NCI-H1417 (cell line): ENCODE measurements at regions not wholly inside any gene's neighbourhood (a gene's known extent, or its start where the extent isn't known, plus 50 kb on each side); places are given as distances from the start of the nearest gene placed in this dataset.
A peak's percentile ranks its signal among the peaks of the same experiment; 100 is the strongest.

ENCODE experiments used
- DNase-seq, 3 experiments: peaks; one replicate each; lab custom pipeline; 2025; lab: John Stamatoyannopoulos, UW

DNA sequence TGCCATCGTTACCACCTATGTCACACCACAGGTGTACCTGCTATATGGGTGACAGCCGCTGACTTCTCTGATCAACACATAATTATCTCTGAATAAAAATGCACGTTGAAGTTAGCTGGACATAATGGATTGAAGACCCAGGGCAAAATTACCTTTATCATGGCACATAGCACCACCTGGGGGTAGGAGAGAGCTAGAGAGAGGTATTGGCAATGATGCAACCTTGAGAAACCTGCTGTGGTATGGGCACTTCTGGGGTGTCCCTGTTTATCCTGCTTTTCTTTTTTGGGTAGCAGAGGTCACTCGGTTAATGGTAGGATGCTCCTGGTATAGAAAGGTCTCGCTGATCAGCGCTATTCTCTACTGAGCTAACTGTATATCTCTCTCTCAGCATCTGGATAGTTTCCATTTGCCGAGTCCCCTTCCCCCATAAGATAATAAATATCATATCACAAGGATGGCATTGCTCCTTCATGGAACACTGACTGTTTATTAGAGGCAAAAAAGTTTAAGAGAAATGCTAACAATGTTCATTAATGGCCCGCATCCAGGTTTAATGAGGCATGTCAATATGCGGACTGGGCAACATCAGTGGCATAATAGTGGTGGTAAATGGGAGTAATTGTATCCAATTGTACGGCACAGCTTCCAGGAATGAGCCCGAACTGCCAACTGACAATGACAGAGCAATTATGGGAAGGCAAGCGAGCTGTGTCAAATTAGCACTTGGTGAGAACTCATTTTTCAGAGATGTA lies 323.1 kb downstream of the TFEC start:
- DNase-seq = peak; percentile 80 to 99 (median 94)

DNA sequence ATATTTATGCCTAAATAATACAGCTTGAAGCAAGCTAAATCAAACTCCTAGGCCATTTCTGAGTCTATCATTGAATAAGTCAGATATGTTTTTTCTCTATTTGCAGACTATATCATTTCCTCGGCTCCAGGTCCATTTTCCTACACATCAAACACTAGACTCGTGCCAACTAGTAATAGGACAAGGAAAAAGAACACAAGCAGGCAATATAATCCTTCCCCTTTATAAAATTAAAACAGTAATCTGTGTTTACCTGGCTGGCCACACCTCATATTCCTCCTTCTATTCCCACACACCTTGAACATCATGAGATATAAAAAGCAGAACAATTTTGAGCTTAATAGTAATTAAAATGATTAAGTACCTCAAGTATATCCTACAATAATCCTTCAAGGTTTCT lies 325.7 kb downstream of the TFEC start:
- DNase-seq = peak in 1 of 3 experiments; percentile 42

DNA sequence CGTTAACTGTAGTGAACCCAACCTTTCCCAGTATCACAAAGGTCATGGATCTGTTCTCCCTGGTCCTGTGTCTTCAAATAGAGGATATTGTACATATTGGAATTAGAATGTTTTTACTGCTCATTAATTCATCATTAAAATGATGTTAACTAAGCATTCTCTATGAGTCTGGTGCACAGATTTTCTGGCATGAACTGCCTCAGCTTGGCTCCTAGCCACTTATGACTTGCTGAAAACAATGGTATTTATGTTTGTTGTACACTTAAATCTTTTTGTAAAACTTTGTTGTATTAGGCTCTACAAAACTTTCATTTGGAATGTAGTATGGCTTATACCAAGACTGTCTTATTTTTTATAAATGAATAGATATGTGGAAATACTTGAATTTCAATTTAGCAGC lies 329.4 kb downstream of the TFEC start:
- DNase-seq = no peak

DNA sequence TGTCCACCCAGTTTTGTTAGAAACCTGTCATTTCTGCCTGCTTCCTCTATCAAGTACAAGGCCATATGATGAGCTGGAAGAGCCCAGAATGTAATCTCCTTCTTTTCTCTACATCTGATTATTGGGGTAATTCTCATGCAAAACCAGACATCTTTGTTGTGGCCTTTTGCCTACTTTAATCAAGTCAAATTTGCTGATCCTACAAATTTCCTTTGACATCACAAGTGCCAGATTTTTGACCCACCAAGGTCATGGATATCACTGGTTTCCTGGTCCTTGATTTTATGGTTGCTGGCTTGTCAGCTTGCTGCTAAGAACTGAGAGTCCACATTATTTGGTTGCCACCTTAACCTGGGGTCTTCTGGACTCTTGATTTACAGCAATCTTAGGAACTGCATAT lies 336.1 kb downstream of the TFEC start:
- no peak for DNase-seq

DNA sequence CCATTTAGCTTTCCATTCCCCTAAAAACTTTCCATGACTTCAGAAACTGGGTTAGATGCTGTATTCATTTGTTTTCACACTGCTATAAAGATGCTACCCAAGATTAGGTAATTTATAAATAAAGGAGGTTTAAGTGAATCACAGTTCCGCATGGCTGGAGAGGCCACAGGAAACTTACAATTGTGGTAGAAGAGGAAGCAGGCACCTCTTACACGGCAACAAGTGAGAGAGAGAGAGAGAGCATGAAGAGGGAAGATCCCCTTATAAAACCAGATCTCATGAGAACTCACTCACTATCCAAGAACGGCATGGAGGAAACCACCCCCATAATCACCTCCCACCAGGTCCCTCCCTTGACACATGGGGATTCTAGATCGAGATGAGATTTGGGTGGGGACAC lies 336.8 kb downstream of the TFEC start:
- no peak for DNase-seq

DNA sequence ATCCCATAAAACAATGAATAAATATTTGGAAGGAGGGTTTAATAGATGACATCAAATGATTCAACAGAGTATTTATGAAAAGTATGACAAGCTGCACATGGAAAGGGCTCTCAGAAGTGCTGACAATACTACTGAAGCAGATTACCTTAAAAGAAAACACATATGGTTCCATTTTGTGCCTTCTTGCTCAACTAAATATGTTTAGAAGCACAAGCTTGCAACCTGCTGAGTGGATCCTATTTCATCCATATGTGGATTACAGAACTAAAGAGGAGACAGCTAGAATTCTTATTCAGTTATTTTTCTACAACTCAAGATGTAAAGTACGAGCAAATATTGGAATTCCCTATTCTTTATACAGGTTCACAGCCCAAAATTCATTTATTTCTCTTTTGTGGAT lies 340.6 kb downstream of the TFEC start:
- no peak for DNase-seq

DNA sequence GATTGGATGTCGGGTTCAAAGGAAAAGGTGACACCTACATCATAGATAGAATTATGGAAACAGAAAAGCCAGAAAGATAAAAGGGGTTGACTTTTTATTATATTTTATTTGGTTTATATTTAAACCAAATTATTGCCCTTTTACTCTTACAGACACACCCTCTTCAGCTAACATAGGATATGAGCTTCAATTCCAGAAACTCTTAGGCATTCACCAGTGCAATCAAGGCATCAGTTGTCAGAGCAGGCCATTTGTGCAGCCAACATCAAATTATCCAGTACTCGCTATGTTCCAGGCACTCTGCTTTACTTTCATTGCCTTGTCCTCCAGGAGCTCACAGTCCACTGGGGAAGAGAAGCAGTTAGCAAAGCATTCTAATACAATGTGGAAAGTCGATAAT lies 347.5 kb downstream of the TFEC start:
- no peak for DNase-seq

DNA sequence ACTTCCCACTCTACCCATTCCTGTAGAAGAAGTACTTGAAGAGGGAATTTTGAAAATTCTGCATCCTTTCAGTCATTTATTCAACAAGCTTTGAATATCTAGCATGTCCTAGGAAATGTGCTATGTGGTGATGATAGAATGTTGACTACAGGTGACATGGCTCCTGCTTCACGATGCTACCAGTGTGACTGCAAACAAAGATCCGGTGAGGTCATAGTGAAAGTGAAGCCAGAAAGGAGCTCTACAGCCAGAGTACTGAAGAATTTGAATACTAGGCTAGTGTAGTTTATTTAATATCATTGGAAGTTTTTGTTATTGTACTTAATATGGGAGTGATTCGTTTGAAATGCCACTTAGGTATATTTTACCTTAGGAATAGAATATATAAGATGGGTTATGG lies 348.1 kb downstream of the TFEC start:
- no peak for DNase-seq

DNA sequence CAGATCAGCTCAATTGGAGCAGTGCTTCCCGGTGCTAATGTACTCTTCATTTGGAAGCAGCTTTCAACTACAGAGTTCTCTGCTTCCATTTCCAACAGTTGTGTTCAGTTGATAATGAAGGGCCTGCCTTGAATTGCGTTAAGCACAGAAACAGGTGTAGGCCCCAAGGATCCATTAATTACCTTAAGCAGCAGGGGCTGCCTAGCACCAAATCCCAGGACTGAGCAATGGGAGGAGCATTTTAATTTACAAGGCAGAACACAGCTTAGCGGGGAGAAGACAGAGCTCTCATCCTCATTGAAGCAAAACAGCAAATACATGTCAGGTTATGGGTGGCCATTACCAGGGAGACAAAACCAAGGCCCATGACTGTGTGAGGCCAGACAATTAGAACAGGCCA lies 349.6 kb downstream of the TFEC start:
- peak in 2 of 3 experiments; percentile 46 to 54 for DNase-seq

DNA sequence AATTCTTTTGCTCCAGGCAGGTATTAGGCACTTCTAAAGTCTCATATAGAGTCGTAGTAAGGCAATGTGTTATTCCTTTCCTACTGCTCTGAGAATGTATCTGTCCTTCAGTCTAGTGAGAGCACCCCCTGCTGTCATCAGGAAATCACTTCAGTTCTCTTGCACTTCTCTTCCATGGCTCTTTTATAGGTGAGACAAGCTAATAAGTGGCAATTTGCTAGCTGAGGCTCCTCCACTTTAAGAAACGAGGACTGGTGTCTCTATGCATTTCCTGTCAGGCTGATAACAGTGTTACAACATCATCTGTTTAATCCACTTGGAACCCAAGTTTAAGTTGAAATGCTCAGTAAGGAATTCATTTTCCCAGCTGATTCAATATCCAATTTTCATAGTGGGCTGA lies 350.6 kb downstream of the TFEC start:
- DNase-seq = peak in 2 of 3 experiments; percentile 36 to 57

DNA sequence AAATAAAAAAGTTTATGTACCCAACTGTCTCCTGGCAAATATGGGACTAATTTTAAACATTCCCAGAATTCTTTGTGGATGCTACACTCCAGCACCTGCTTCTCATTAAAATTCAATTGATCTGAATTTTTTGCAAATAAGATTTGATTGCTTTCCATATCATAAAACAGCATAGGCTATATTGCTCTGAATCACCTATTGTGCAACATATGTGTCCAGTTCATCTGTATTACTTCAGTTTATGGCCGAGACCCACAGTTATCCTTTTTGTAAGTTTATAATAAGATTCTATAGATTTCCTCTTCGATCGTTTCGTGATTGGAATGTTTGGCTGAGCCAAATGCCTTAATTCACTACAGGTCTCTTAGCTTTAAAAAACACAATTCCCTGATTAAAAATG lies 351.1 kb downstream of the TFEC start:
- DNase-seq = no peak

DNA sequence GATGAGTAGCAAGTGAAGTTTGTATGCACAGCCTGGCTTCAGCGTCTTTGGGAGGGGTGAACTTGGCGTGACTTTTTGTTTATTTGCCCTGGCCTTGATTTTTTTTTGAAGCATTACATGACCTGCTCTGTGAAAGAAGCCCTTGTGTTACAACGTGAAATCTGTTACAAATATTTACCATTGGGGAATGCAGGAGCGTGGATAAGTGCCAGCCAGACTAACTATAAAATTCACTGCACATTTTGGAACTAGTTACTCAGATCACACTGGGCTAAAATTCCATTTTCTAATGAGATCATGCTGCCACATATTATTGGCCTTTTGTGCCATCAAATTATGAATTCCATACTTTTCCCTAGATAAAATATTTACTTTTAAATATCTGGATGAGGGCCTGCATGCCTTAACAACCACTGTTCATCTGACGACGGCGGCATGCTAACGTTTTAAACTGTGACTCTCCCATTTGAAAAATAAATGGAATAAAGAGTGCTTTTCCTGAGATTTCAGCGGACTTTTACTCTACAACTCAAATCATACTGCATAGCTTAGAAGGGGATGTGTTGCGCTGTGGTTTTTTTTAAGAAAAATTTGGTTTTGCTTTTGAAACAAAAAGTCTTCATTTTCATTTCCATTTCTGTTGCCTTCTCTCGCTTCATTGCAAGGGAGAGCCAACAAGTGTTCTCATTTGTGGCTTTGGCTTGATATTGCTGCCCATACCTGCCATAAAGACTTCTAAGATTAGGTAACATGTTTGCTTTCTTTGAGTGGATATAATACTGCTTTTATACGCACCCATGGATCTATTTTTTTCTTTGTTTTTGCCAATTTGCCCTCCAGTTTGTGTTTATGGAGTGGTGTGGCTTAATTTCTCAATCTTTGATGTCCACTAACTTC lies 352.2 kb downstream of the TFEC start:
- peak in 2 of 3 experiments; percentile 19 to 31 for DNase-seq

DNA sequence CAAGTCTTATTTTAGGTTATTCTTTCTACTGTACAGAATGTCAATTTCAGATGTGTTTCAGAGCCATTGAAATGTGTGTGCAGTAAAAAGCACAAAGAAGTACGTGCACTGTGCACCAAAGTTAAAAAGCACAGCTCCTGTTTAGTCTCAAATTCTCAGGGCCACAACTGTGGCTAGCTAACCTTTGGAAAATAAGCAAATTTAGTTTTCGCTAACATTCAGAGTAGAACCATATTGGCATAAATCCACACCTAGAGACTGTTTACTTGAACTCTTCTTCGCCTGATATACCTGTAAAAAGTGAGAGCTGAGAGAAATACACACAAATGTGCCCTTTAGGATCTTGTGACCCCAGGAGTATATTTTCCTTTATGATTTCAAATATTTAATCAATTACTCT lies 353.9 kb downstream of the TFEC start:
- no peak for DNase-seq

DNA sequence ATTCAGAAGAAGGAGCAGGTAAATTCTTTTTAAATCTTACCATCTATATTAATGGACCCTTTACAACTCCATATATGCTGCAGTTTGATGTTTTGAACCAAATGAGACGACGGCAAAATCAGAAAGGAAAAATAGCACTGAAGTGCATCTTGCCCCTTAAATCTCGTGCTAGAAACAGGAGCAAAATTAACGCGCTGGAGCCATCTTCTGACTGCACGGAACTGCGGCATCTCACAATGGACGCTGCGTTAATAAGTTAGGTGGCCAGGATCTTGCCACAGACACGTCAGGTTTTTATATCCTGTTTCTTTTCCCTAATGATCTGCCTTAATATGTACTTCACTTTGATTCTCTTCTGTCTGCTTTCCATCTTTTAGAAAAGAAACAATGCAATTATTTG lies 354.5 kb downstream of the TFEC start:
- DNase-seq = peak; percentile 38 to 75 (median 59)

DNA sequence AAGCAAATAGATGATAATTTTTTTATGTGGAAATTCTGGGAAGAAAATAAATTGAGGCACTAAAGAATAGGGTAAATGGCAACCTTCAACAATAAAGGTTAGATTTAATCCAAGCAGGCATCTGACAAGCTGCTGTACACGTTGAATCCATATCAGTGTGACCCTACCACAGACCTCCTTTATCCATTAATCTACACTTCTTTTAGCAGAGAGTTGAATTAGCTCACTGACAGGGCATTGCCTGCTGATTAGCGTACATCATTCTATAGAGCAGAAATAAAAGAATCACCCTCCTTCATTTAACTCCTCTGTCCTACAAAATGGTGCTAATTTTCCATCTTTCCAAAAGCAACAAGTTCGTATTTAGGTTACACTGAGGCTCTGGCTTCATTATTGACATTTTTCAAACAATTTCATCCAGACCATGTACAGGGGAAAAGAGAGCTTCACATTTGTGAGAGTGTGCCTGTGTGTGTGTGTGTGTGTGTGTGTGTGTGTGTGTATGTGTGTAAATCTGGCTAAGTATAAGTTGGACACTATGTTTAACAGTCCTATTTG lies 356.0 kb downstream of the TFEC start:
- DNase-seq = peak in 2 of 3 experiments; percentile 8 to 38

DNA sequence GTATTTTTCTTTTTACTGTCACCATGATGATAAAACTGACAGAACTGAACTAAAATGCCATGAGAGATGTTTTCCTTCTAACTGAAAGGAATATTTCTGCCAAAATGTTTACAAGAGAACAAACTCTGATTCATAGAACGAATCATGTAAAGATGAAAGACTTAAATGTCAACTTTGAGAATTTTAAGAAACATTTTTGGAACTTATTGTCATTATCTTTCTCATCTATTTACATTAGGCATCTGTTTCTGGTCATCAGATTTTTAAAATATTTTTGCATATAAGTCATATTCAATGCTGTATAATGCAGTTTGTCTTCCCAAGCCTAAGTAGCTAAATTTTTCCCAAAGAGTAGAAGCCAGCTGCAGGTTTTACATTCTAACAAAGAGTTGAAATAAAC lies 358.5 kb downstream of the TFEC start:
- DNase-seq = no peak

DNA sequence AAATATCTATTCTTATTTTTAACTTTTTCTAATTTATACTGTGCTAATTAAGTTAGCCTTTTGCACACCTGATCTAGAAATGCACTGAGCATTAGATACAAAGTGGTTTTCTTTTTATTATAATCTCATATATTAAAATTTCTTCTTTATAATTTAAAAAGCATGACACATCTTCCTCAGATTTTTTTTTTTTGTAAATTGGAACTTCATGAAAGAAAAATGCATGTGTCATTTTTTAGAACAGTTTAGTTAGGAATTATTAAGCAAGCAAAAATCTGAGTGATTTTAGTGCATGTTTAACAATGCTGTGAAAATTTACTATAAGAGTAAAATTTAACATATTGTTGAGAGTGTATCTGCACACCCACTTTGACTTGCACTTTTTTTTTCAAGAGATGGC lies 367.9 kb downstream of the TFEC start:
- DNase-seq = no peak

DNA sequence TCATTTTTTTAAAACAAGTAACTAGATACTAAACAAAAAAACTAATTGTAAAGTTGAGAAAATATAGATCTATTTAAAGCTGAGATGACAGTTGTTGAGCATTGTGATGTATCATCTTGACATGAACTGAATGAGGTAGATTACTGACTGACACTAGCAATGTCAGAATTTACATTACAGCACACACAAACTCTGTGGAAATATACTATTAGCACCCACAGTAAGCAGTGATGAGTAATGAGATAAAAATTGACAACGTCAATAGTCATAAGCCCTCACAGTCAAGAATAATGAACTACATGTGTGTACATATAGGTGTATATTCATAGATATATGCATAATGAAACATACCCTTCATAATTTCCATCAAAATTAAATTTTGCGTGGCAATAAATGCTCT lies 368.4 kb downstream of the TFEC start:
- DNase-seq = no peak

DNA sequence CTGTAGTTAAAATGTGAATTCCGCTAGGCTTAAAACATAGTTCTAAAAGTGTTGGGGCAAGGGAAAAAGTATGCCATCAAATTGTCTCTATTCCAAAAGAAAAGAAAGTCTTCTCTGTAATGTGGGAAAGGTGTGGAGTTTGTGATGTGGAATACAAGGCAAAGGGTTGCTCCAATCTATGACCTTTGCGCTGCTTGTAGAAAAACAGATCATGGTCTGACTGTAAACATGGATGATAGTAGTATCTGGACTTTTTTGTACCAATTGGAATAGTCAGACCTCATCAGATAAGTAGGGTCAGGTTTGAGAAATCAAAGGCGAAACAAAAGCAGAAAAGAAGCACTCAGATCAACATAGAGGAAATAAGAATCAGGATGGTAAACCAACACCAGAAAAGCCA lies 372.3 kb downstream of the TFEC start:
- DNase-seq = no peak

DNA sequence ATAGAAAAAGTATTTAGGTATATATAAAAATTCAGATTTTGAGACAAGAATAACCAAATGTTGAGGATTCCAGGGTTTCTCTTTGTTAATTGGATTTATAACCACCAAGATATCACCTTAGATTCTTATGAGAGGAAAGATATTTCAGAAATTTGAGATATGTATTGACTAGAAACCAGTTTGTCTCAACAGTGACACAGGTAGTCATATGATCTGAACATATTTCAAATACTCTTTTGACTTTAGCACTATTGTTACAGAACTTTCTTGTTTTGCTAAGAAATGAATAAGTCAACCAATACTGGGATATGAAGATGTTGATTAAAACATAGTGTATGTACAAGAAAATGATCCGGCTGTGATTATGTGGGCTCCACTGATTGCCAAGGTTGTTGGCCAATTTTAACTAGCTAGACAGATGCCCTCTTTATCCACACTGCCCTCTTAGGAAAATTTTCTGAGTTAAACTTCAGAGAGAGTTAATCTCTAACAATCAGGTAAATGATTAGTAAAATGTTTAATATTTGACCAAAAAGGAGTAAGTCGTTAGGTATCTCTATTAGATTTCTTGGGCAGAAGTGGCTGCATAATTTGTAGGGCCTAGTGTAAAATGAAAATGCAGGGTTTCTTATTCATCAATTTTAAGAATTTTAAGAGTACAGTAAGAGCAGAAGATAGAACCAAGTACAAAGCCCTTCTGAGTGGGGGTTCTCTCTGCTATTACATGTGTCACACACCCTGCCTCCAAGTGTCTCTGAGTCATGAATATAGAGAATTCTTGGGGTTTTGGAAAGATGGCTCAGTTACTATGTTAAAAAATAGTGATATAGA lies 376.0 kb downstream of the TFEC start:
- DNase-seq = peak in 1 of 3 experiments; percentile 46

DNA sequence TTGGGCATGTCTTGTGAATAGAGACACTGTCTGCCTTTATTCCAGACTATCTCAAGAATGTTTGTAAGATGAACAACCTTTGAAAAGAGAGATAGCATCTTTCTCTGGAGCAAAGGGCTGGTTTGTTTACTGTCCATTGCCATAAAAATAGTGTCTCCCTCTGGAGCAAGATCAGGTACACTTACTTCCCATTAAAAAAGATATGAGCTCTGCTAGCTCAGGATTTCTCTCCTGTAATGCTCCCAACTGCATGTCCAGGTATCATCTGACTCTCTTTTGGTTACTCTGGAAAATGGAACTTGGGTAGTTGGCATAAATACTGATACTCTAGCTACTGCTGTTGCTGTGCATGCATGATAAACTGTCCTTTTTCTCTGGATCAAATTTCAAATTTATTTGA lies 381.1 kb downstream of the TFEC start:
- DNase-seq = no peak

DNA sequence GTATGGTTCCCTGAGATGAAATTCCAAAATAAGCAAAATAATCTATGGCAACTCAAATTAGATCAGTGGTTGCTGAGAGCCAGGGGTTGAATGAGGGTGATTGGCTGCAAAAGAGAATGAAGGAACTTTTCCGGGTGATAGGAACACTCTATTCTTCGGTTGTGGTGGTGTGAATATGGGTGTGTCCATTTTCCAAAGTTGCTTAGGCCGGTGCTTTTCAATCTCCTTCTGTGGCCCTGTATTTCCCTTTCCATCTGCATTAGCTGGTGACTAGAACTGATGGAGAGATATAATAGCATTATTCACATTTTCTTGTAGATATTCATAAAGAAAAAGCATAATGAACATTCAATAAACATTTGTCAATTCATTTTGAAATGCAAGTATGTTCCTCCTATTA lies 382.9 kb downstream of the TFEC start:
- no peak for DNase-seq
